Left lung (tissue), 4 donors: ENCODE measurements at regions not wholly inside any gene's neighbourhood (a gene's known extent, or its start where the extent isn't known, plus 50 kb on each side); places are given as distances from the start of the nearest gene placed in this dataset.
A peak's percentile ranks its signal among the peaks of the same experiment; 100 is the strongest.

Experiments used
- ATAC-seq: fragments of 200-7000 bp; cut with Tn5 transposase; one replicate; pipeline ENCODE4 v1.9.1; 2020; ENCODE audit warnings: moderate library complexity
- DNase-seq, 4 donors: peaks; one replicate each; pipeline ENCODE4 v3.0.0-alpha.2; 2013 to 2020
- H3K27ac ChIP-seq, 2 donors: fragments of 200-600 bp; sonication (generic) in 1 of 2; one replicate each; pipeline versions ENCODE4 v1.5.0 to v1.8.0; 2020 to 2021
- H3K27me3 ChIP-seq, 2 donors: fragments of 200-600 bp; sonication (generic) in 1 of 2; one replicate each; pipeline versions ENCODE4 v1.5.0 to v1.8.0; 2020 to 2021
- H3K36me3 ChIP-seq, 2 donors: fragments of 200-600 bp; sonication (generic) in 1 of 2; one replicate each; pipeline versions ENCODE4 v1.5.0 to v1.8.0; 2020 to 2021
- H3K4me1 ChIP-seq, 2 donors: fragments of 200-600 bp; one replicate each; pipeline ENCODE4 v1.8.0; 2021
- H3K4me3 ChIP-seq, 2 donors: fragments of 200-600 bp; sonication (generic) in 1 of 2; one replicate each; pipeline versions ENCODE4 v1.5.0 to v1.8.0; 2020 to 2021; ENCODE audit warnings: mild to moderate bottlenecking in 1 of 2
- H3K9me3 ChIP-seq, 2 donors: fragments of 200-600 bp; sonication (generic) in 1 of 2; one replicate each; pipeline versions ENCODE4 v1.5.0 to v1.8.0; 2020 to 2021
- intact Hi-C, 2 donors: fragments of 100-400 bp; cut with DNase I; formaldehyde crosslinking; loops; one replicate each; pipeline versions ENCODE4 v1.11.2 to v1.14.2; 2022
- TF ChIP-seq, protein P1 (sequence below), 2 donors: fragments of 200-600 bp; sonication (generic) in 1 of 2; IDR thresholded peaks; one replicate each; pipeline versions ENCODE4 v1.5.0 to v1.8.0; 2021; ENCODE audit warnings: antibody characterized with exemption in 2 of 2
- donor health status: DM: no; HTN: yes; CAD: no.
- donor health status: DM: no; HTN: no; CAD: no.

DNA sequence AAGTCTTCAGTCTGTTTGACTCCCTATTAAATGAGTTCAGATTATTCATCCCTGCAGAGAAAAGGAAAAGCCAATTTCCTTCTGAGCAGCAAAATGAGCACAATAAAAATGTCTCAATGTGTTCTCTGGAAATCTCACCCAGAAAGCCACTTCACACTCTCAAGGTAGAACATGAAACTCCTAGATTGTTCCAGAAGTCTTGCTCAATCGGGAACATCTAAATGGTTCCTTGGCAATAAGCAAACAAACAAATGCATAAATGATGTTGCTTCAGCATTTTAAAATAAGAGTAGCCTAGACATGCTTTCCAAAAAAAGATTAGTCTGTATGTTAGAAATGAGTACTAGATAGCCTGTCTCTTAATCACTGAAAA lies 59.7 kb upstream of the TNFRSF19 start:
- H3K4me1 ChIP-seq: peaks cover 0 to 3% of the 10 kb centered on the region in 2 donors
- no peaks in the 10 kb centered on the region for H3K36me3 ChIP-seq
- H3K9me3 ChIP-seq: no peaks in the 10 kb centered on the region
- no peaks in the 10 kb centered on the region for H3K27me3 ChIP-seq
- DNase-seq (peak in 1 of 4 donors; percentile 46), ATAC-seq (peak; percentile 61)
- intact Hi-C loops: no loop called here
- no peak overlapping the region for H3K4me3 ChIP-seq
- TF ChIP-seq, protein P1, sequence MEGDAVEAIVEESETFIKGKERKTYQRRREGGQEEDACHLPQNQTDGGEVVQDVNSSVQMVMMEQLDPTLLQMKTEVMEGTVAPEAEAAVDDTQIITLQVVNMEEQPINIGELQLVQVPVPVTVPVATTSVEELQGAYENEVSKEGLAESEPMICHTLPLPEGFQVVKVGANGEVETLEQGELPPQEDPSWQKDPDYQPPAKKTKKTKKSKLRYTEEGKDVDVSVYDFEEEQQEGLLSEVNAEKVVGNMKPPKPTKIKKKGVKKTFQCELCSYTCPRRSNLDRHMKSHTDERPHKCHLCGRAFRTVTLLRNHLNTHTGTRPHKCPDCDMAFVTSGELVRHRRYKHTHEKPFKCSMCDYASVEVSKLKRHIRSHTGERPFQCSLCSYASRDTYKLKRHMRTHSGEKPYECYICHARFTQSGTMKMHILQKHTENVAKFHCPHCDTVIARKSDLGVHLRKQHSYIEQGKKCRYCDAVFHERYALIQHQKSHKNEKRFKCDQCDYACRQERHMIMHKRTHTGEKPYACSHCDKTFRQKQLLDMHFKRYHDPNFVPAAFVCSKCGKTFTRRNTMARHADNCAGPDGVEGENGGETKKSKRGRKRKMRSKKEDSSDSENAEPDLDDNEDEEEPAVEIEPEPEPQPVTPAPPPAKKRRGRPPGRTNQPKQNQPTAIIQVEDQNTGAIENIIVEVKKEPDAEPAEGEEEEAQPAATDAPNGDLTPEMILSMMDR (IDR thresholded peaks at IDR 0.05): no peak
- H3K27ac ChIP-seq: peak overlapping the region in 1 of 2 donors; percentile 33

DNA sequence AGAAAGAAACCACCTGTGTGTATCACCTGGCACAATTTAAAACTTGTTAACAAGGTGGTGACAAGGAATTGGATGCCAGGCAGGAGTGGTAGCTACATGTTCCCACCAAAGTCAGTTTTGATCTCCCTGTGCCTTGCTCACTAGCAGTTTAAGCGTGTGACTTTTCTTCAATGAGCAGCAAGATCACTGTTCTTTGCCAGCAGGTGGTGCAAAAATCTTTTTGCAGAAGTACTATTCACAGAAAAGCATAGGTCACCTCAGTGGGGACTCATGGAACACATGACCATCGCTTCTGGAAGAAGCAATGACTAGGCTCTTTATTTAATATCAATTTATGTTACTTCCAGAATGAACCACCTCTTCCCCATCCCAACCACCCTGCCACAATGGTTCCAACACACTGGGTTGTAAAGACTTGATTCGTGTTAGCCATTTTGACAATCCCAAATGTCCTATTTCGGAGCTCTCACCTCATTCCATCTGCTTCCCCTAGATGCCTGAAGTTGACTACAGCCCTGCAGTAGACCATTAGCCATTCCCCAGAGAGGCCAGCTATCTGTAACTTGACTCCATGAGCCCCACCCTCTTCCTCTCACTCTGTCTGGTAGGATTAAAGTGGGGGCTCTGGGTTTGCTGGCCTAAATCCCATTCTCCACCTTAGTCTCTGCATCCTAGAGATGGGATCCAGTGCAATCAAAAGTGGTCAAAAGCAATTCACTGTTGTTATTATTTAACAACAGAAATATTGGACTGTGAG lies 59.1 kb upstream of the TNFRSF19 start:
- TF ChIP-seq, protein P1 (IDR thresholded peaks at IDR 0.05): peak in 1 of 2 donors; percentile 26
- Histone ChIP-seq H3K4me3 (no peak overlapping the region), H3K27me3 (no peaks in the 10 kb centered on the region), H3K27ac (peak overlapping the region in 1 of 2 donors; percentile 33), H3K36me3 (no peaks in the 10 kb centered on the region), H3K4me1 (peaks cover 0 to 3% of the 10 kb centered on the region in 2 donors), H3K9me3 (no peaks in the 10 kb centered on the region)
- ATAC-seq (peak; percentile 70), DNase-seq (peak in 1 of 4 donors; percentile 40)
- intact Hi-C loops: no loop called here

DNA sequence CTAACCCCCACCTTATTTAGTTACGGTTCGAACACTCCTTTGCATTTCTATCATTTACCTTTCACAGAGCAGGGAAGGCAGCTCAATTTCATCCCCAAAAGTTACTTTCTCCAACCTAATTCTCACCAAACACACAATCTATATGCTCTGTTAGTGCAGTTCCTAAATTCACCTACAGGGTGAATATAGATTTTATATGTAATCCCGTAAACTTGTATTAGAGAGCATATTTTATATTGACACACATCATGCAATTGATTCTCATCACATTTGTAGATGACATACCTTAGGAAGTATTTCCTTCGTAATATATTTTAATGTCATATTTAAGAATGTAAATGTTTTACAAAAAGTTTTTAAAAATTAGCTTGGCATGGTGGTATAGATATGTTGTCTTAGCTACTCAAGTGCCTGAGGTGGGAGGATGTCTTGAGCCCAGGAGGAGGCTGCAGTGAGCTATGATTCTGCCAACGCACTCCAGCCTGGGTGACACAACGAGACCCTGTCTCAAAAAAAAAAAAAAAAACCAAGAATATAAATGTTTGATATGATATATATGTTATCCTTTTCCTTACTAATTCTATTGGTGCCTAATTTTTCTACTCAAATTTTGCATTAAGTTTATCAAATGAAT lies 57.3 kb upstream of the TNFRSF19 start:
- intact Hi-C loops: no loop called here
- Histone ChIP-seq H3K4me3 (no peak overlapping the region), H3K27ac (no peak overlapping the region), H3K36me3 (no peaks in the 10 kb centered on the region), H3K27me3 (no peaks in the 10 kb centered on the region), H3K9me3 (no peaks in the 10 kb centered on the region), H3K4me1 (peaks cover 0 to 3% of the 10 kb centered on the region in 2 donors)
- DNase-seq: no peak
- TF ChIP-seq, protein P1 (IDR thresholded peaks at IDR 0.05): no peak
- no peak for ATAC-seq

DNA sequence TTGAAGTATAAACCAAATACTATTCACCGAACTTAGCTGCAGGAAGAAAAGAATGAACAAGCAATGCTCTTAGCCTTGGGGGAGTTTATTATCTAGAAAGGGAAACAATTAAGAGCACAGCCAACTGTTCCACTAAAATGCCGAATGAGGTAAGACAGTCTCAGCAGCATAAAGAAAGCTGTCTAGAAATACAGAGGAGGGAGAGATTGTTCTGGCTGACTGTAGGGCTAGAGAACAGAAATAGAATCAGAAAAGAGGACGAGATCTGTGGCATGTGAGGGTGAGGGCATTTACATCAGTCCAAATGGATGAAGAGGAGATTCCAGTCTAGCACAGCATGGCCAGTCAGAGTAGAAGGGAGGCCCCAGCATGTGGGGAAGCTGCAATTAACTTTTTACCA lies 56.8 kb upstream of the TNFRSF19 start:
- TF ChIP-seq, protein P1 (IDR thresholded peaks at IDR 0.05): no peak
- Histone ChIP-seq H3K9me3 (no peaks in the 10 kb centered on the region), H3K4me1 (peaks cover 0 to 3% of the 10 kb centered on the region in 2 donors), H3K27ac (no peak overlapping the region), H3K4me3 (no peak overlapping the region), H3K36me3 (no peaks in the 10 kb centered on the region), H3K27me3 (no peaks in the 10 kb centered on the region)
- ATAC-seq (no peak), DNase-seq (no peak)
- intact Hi-C loops: no loop called here

DNA sequence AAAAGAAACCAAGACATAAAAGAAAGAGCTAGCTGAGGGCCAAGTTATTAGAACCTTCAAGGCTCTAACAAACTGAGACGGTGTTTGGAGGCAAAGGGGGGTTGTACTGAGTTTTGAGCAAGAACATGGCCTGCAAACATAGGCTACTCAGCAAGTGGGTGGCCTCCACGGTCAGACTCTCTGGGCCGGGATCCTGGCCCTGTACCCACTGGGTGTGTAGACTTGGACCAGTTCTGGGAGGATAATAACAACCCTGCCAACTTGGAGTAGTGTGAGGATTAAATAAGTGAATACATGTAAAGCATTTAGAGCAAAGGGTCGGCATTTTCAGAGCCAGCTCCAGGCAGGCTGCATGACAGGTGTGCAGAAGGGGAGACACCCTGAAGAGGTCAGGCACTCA lies 56.1 kb upstream of the TNFRSF19 start:
- TF ChIP-seq, protein P1 (IDR thresholded peaks at IDR 0.05): no peak
- Histone ChIP-seq H3K4me3 (no peak overlapping the region), H3K4me1 (peaks cover 0 to 3% of the 10 kb centered on the region in 2 donors), H3K9me3 (no peaks in the 10 kb centered on the region), H3K27ac (no peak overlapping the region), H3K36me3 (no peaks in the 10 kb centered on the region), H3K27me3 (no peaks in the 10 kb centered on the region)
- intact Hi-C loops: no loop called here
- DNase-seq: no peak
- no peak for ATAC-seq
